Keratinocyte (primary cell): ENCODE measurements at regions not wholly inside any gene's neighbourhood (a gene's known extent, or its start where the extent isn't known, plus 50 kb on each side); places are given as distances from the start of the nearest gene placed in this dataset.

Experiments
- DNase-seq: peaks from one replicate; pipeline ENCODE4 v3.0.0-alpha.2; 2011; ENCODE audit warnings: low read depth, missing footprints, low spot score
- FAIRE-seq: peaks from 2 replicates; lab custom pipeline; 2011; peaks lifted over from hg19 to GRCh38; lab: Jason Lieb, UNC
- H2AFZ ChIP-seq: 2 replicates; pipeline ENCODE4 v1.6.0; 2012; ENCODE audit warnings: low read length, control low read depth, inconsistent platforms; ENCODE audit not compliant: control insufficient read depth
- H3K27ac ChIP-seq: 2 replicates; pipeline ENCODE4 v1.5.1; 2011; ENCODE audit warnings: low read length; ENCODE audit not compliant: control insufficient read depth, insufficient read depth
- H3K27me3 ChIP-seq: 3 replicates; pipeline ENCODE4 v1.6.0; 2011; ENCODE audit warnings: low read length; ENCODE audit not compliant: control insufficient read depth, insufficient read depth; ENCODE audit errors: extremely low read depth
- H3K36me3 ChIP-seq, 2 experiments: 2 replicates in 1 of 2; 3 replicates in 1 of 2; pipeline ENCODE4 v1.5.1; 2011; ENCODE audit warnings: low read length in 2 of 2, mild to moderate bottlenecking in 1 of 2; ENCODE audit not compliant: control insufficient read depth in 2 of 2, insufficient read depth in 2 of 2; ENCODE audit errors: extremely low read depth in 1 of 2
- H3K4me1 ChIP-seq: 3 replicates; pipeline ENCODE4 v1.5.1; 2011; ENCODE audit warnings: low read length; ENCODE audit not compliant: control insufficient read depth, insufficient read depth; ENCODE audit errors: extremely low read depth
- H3K4me2 ChIP-seq: 3 replicates; pipeline ENCODE4 v1.6.0; 2011; ENCODE audit warnings: low read depth, low read length; ENCODE audit not compliant: control insufficient read depth, insufficient read depth; ENCODE audit errors: extremely low read depth
- H3K4me3 ChIP-seq, 3 experiments: fragments of 200-600 bp in 1 of 3; sonication (generic) in 1 of 3; 2 replicates in 2 of 3; 3 replicates in 1 of 3; pipeline ENCODE4 v1.5.1; 2011 to 2016; ENCODE audit warnings: low read length in 3 of 3, mild to moderate bottlenecking in 3 of 3, control low read depth in 2 of 3, inconsistent platforms in 1 of 3, low read depth in 1 of 3, mixed read lengths in 1 of 3, mixed run types in 1 of 3, moderate library complexity in 1 of 3; ENCODE audit not compliant: control insufficient read depth in 2 of 3, insufficient read depth in 2 of 3; ENCODE audit errors: extremely low read depth in 1 of 3
- H3K79me2 ChIP-seq: 2 replicates; pipeline ENCODE4 v1.6.0; 2012; ENCODE audit warnings: low read length; ENCODE audit not compliant: control insufficient read depth, insufficient read depth
- H3K9ac ChIP-seq: 3 replicates; pipeline ENCODE4 v1.6.0; 2011; ENCODE audit warnings: low read length; ENCODE audit not compliant: control insufficient read depth, insufficient read depth; ENCODE audit errors: extremely low read depth
- H3K9me1 ChIP-seq: 3 replicates; pipeline ENCODE4 v1.6.0; 2011; ENCODE audit warnings: low read length; ENCODE audit not compliant: control insufficient read depth, insufficient read depth; ENCODE audit errors: extremely low read depth
- H3K9me3 ChIP-seq: 2 replicates; pipeline ENCODE4 v1.5.1; 2012; ENCODE audit warnings: low read depth, low read length; ENCODE audit not compliant: control insufficient read depth
- H4K20me1 ChIP-seq: 3 replicates; pipeline ENCODE4 v1.6.0; 2011; ENCODE audit warnings: low read length; ENCODE audit not compliant: control insufficient read depth, insufficient read depth; ENCODE audit errors: extremely low read depth
- CTCF ChIP-seq, 3 experiments: IDR thresholded peaks in 1 of 3; conservative IDR thresholded peaks in 1 of 3; optimal IDR thresholded peaks in 1 of 3; 2 replicates in 2 of 3; 3 replicates in 1 of 3; pipeline versions ENCODE3 to v1.5.1; 2011; ENCODE audit warnings: low read length in 3 of 3, mild to moderate bottlenecking in 3 of 3, moderate library complexity in 2 of 3, control low read depth in 1 of 3, inconsistent platforms in 1 of 3; ENCODE audit not compliant: insufficient read depth in 2 of 3; ENCODE audit errors: extremely low read depth in 1 of 3
- EZH2 ChIP-seq: IDR thresholded peaks from one replicate; pipeline ENCODE4 v1.6.1; 2012; ENCODE audit warnings: inconsistent platforms, mild to moderate bottlenecking, low read length, moderate library complexity
- dilution Hi-C: fragments of 300-500 bp; cut with MboI; formaldehyde crosslinking; loops from one replicate; pipeline ENCODE4 v1.7.0; 2020; ENCODE audit warnings: low sequenced_read_pairs; ENCODE audit not compliant: extremely low pct_ligation_motif_present

GRCh38 chr2:107553539-107553938, 273.2 kb upstream of the RGPD4 start:
- no peak for FAIRE-seq
- H3K79me2 ChIP-seq = no peaks in the 10 kb centered on the region
- H3K4me2 ChIP-seq = no peak overlapping the region
- no peaks in the 10 kb centered on the region for H3K9me3 ChIP-seq
- no peaks in the 10 kb centered on the region for H4K20me1 ChIP-seq
- no peak overlapping the region for H2AFZ ChIP-seq
- DNase-seq = no peak
- no peaks in the 10 kb centered on the region for H3K36me3 ChIP-seq
- no peaks in the 10 kb centered on the region for H3K4me1 ChIP-seq
- no peaks in the 10 kb centered on the region for H3K9me1 ChIP-seq
- TF ChIP-seq EZH2 (no peak), CTCF (optimal IDR thresholded peaks at IDR 0.05 in 1 of 3, IDR thresholded peaks at IDR 0.05 in 1 of 3, conservative IDR thresholded peaks at IDR 0.05 in 1 of 3; ENCODE audit: extremely low read depth in 1 of 3, insufficient read depth in 2 of 3, low read length in 3 of 3) (no peak)
- H3K4me3 ChIP-seq = no peak overlapping the region
- no peak overlapping the region for H3K27ac ChIP-seq
- H3K27me3 ChIP-seq = no peaks in the 10 kb centered on the region
- no peak overlapping the region for H3K9ac ChIP-seq
- dilution Hi-C loops = no loop called here

- H3K4me3 ChIP-seq = no peak overlapping the region
- no peaks in the 10 kb centered on the region for H3K36me3 ChIP-seq
- DNase-seq = no peak
- H4K20me1 ChIP-seq = no peaks in the 10 kb centered on the region
- H3K9ac ChIP-seq = no peak overlapping the region
- H3K9me3 ChIP-seq = no peaks in the 10 kb centered on the region
- no peak for FAIRE-seq
- H3K9me1 ChIP-seq = no peaks in the 10 kb centered on the region
- no peaks in the 10 kb centered on the region for H3K27me3 ChIP-seq
- dilution Hi-C loops = no loop called here
- no peak overlapping the region for H2AFZ ChIP-seq
- TF ChIP-seq EZH2 = no peak
- TF ChIP-seq CTCF (optimal IDR thresholded peaks at IDR 0.05 in 1 of 3, IDR thresholded peaks at IDR 0.05 in 1 of 3, conservative IDR thresholded peaks at IDR 0.05 in 1 of 3; ENCODE audit: extremely low read depth in 1 of 3, insufficient read depth in 2 of 3, low read length in 3 of 3) = no peak
- no peaks in the 10 kb centered on the region for H3K79me2 ChIP-seq
- no peak overlapping the region for H3K4me2 ChIP-seq
- H3K4me1 ChIP-seq = no peaks in the 10 kb centered on the region
- no peak overlapping the region for H3K27ac ChIP-seq
These were observed 270.6 kb upstream of the RGPD4 start for GRCh38 chr2:107556038-107556627.
